HEK293 (cell line): ENCODE measurements at regions not wholly inside any gene's neighbourhood (a gene's known extent, or its start where the extent isn't known, plus 50 kb on each side); places are given as distances from the start of the nearest gene placed in this dataset.

Experiments
- CTCF ChIA-PET: fragments of 350-600 bp; formaldehyde crosslinking; extraction: SDS; loops from one replicate; lab custom pipeline; 2021; ENCODE audit warnings: antibody characterized with exemption; lab: Yijun Ruan, JAX
- POLR2A ChIA-PET: fragments of 300-600 bp; formaldehyde crosslinking; extraction: SDS; loops from one replicate; lab custom pipeline; 2020; ENCODE audit warnings: antibody characterized with exemption, inconsistent platforms; lab: Yijun Ruan, JAX
- H3K27ac ChIP-seq: fragments of 200-500 bp; sonication (Bioruptor generic); 2 replicates; pipeline ENCODE4 v1.5.1; 2014; ENCODE audit warnings: low read depth, low read length, control low read depth, inconsistent platforms; ENCODE audit errors: extremely low read depth
- H3K36me3 ChIP-seq, 2 experiments: fragments of 200-500 bp in 1 of 2; sonication (Bioruptor generic) in 1 of 2; 1 replicate in 1 of 2; 2 replicates in 1 of 2; pipeline ENCODE4 v1.5.1; 2014 to 2017; ENCODE audit warnings: inconsistent platforms in 2 of 2, low read length in 2 of 2; ENCODE audit not compliant: control insufficient read depth in 2 of 2, insufficient read depth in 1 of 2
- H3K4me1 ChIP-seq: fragments of 200-500 bp; sonication (Bioruptor generic); 2 replicates; pipeline ENCODE4 v1.5.1; 2014; ENCODE audit warnings: mild to moderate bottlenecking, low read length, inconsistent platforms; ENCODE audit not compliant: control insufficient read depth, insufficient read depth
- H3K4me3 ChIP-seq: 2 replicates; pipeline ENCODE4 v1.5.1; 2011; ENCODE audit warnings: low read depth, mild to moderate bottlenecking, control low read depth, low read length, moderate library complexity
- H3K9me3 ChIP-seq: fragments of 200-500 bp; sonication (Bioruptor generic); 2 replicates; pipeline ENCODE4 v1.5.1; 2014; ENCODE audit warnings: low read depth, low read length, inconsistent platforms; ENCODE audit not compliant: control insufficient read depth, insufficient read depth
- GLIS1 ChIP-seq: fragments of 450-650 bp; formaldehyde crosslinking; IDR thresholded peaks from 2 replicates; pipeline ENCODE4 v1.5.1; 2016; ENCODE audit warnings: missing biosample characterization, missing genetic modification characterization
- MYNN ChIP-seq: fragments of 450-650 bp; formaldehyde crosslinking; IDR thresholded peaks from 2 replicates; pipeline ENCODE4 v1.5.1; 2016; ENCODE audit warnings: missing biosample characterization, missing genetic modification characterization, borderline replicate concordance
- REPIN1 ChIP-seq: fragments of 450-650 bp; formaldehyde crosslinking; IDR thresholded peaks from 2 replicates; pipeline ENCODE4 v1.5.1; 2017; ENCODE audit warnings: missing biosample characterization, missing genetic modification characterization, low read depth
- SP2 ChIP-seq: fragments of 450-650 bp; formaldehyde crosslinking; IDR thresholded peaks from 2 replicates; pipeline ENCODE4 v1.5.1; 2016; ENCODE audit warnings: missing biosample characterization, missing genetic modification characterization
- SP7 ChIP-seq: fragments of 450-650 bp; formaldehyde crosslinking; IDR thresholded peaks from 2 replicates; pipeline ENCODE4 v1.5.1; 2016; ENCODE audit warnings: missing biosample characterization, missing genetic modification characterization
- ZFP3 ChIP-seq: fragments of 450-650 bp; formaldehyde crosslinking; IDR thresholded peaks from 2 replicates; pipeline ENCODE4 v1.5.1; 2016; ENCODE audit warnings: low read depth, missing biosample characterization, missing genetic modification characterization
- ZNF112 ChIP-seq: fragments of 450-650 bp; formaldehyde crosslinking; IDR thresholded peaks from 2 replicates; pipeline ENCODE4 v1.5.0; 2017; ENCODE audit warnings: missing biosample characterization, missing genetic modification characterization
- ZNF174 ChIP-seq: fragments of 450-650 bp; formaldehyde crosslinking; IDR thresholded peaks from 2 replicates; pipeline ENCODE4 v1.5.0; 2017; ENCODE audit warnings: missing biosample characterization, mild to moderate bottlenecking, missing genetic modification characterization
- ZNF19 ChIP-seq: fragments of 450-650 bp; formaldehyde crosslinking; IDR thresholded peaks from 2 replicates; pipeline ENCODE4; 2016; ENCODE audit warnings: missing biosample characterization, missing genetic modification characterization, low read depth
- ZNF394 ChIP-seq: fragments of 450-650 bp; formaldehyde crosslinking; IDR thresholded peaks from 2 replicates; pipeline ENCODE4 v1.5.1; 2016; ENCODE audit warnings: missing biosample characterization, missing genetic modification characterization, mild to moderate bottlenecking, moderate library complexity, borderline replicate concordance
- ZNF48 ChIP-seq: fragments of 450-650 bp; formaldehyde crosslinking; IDR thresholded peaks from 2 replicates; pipeline ENCODE4 v1.5.1; 2016; ENCODE audit warnings: missing biosample characterization, missing genetic modification characterization
- ZNF549 ChIP-seq: fragments of 450-650 bp; IDR thresholded peaks from 2 replicates; pipeline ENCODE4 v1.5.1; 2018; ENCODE audit warnings: missing biosample characterization, missing genetic modification characterization, mild to moderate bottlenecking, inconsistent platforms, moderate library complexity
- ZNF664 ChIP-seq: fragments of 450-650 bp; formaldehyde crosslinking; IDR thresholded peaks from 2 replicates; pipeline ENCODE4 v1.5.1; 2016; ENCODE audit warnings: missing biosample characterization, missing genetic modification characterization
- ZSCAN30 ChIP-seq: fragments of 450-650 bp; IDR thresholded peaks from 2 replicates; pipeline ENCODE4 v1.5.1; 2018; ENCODE audit warnings: missing biosample characterization, mild to moderate bottlenecking, missing genetic modification characterization, moderate library complexity
- TF ChIP-seq, protein P1 (sequence below): fragments of 450-650 bp; formaldehyde crosslinking; IDR thresholded peaks from 2 replicates; pipeline ENCODE4 v1.5.1; 2016; ENCODE audit warnings: missing biosample characterization, missing genetic modification characterization
- TF ChIP-seq, protein P2 (sequence below): fragments of 450-650 bp; formaldehyde crosslinking; IDR thresholded peaks from 2 replicates; pipeline ENCODE4 v1.5.1; 2016; ENCODE audit warnings: missing biosample characterization, missing genetic modification characterization
- TF ChIP-seq, protein P3 (sequence below): fragments of 450-650 bp; formaldehyde crosslinking; IDR thresholded peaks from 2 replicates; pipeline ENCODE4 v1.5.1; 2017; ENCODE audit warnings: missing biosample characterization, missing genetic modification characterization
- TF ChIP-seq, protein P4 (sequence below): fragments of 450-650 bp; formaldehyde crosslinking; IDR thresholded peaks from 2 replicates; pipeline ENCODE4 v1.5.1; 2017; ENCODE audit warnings: missing biosample characterization, missing genetic modification characterization
- TF ChIP-seq, protein P5 (sequence below): fragments of 450-650 bp; formaldehyde crosslinking; IDR thresholded peaks from 2 replicates; pipeline ENCODE4 v1.5.1; 2016; ENCODE audit warnings: missing biosample characterization, missing genetic modification characterization

DNA sequence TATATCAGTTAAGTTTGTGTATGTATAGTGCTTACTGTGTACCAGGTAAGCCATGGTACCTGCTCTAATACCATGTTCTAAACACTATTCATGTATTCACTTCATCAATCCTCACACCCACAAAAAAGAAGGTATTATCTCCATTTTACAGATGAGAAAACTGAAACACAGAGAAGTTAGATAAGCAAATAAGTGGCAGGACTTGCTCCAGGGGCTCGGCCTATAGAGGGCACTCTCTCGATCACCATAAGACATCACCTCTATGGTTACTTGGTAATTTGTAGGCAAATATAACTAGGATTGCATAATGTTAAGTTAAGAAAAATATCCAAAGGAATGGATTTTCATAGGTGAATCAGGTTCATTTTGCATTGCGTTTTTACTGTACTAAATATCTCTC is 118.1 kb upstream of the FN1 start (continued):
- TF ChIP-seq, protein P1, sequence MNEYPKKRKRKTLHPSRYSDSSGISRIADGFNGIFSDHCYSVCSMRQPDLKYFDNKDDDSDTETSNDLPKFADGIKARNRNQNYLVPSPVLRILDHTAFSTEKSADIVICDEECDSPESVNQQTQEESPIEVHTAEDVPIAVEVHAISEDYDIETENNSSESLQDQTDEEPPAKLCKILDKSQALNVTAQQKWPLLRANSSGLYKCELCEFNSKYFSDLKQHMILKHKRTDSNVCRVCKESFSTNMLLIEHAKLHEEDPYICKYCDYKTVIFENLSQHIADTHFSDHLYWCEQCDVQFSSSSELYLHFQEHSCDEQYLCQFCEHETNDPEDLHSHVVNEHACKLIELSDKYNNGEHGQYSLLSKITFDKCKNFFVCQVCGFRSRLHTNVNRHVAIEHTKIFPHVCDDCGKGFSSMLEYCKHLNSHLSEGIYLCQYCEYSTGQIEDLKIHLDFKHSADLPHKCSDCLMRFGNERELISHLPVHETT (tag by site-specific recombination): no peak
- TF ChIP-seq, protein P2, sequence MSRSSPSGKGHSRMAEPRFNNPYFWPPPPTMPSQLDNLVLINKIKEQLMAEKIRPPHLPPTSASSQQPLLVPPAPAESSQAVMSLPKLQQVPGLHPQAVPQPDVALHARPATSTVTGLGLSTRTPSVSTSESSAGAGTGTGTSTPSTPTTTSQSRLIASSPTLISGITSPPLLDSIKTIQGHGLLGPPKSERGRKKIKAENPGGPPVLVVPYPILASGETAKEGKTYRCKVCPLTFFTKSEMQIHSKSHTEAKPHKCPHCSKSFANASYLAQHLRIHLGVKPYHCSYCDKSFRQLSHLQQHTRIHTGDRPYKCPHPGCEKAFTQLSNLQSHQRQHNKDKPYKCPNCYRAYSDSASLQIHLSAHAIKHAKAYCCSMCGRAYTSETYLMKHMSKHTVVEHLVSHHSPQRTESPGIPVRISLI (tag by site-specific recombination): no peak

DNA sequence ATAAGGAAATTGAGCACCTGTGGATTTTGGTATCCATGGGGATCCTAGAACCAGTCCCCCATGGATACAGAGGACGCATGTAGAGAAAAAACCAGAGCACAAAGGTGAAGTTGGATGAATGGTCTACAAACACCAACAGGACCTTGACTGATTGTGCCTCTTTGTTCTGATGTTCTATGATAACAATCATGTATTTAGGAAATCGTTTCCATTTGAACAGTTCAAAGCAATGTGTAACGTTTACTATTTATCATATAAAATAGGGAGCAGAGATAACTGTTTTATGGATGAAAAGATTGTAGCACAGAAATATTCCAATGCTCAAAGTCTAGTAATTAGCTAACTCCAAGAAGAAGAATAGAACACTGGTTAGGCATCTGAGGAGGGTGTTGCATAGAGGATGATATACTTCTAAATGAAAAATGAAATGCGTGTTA is 116.3 kb upstream of the FN1 start:
- no peaks in the 10 kb centered on the region for H3K9me3 ChIP-seq
- CTCF ChIA-PET: no interaction called here
- H3K36me3 ChIP-seq: no peaks in the 10 kb centered on the region
- H3K4me3 ChIP-seq: no peak overlapping the region
- TF ChIP-seq MYNN (tag by site-specific recombination) (no peak), ZFP3 (tag by site-specific recombination) (no peak), SP7 (no peak), ZNF174 (tag by site-specific recombination) (no peak), REPIN1 (tag by site-specific recombination) (no peak), ZNF19 (no peak), ZNF48 (tag by site-specific recombination) (no peak), ZSCAN30 (tag by site-specific recombination) (no peak), ZNF664 (tag by site-specific recombination) (no peak), ZNF394 (tag by site-specific recombination) (no peak), GLIS1 (tag by site-specific recombination) (no peak), ZNF549 (tag by site-specific recombination) (no peak), SP2 (tag by site-specific recombination) (no peak), ZNF112 (tag by site-specific recombination) (no peak)
- TF ChIP-seq, protein P3, sequence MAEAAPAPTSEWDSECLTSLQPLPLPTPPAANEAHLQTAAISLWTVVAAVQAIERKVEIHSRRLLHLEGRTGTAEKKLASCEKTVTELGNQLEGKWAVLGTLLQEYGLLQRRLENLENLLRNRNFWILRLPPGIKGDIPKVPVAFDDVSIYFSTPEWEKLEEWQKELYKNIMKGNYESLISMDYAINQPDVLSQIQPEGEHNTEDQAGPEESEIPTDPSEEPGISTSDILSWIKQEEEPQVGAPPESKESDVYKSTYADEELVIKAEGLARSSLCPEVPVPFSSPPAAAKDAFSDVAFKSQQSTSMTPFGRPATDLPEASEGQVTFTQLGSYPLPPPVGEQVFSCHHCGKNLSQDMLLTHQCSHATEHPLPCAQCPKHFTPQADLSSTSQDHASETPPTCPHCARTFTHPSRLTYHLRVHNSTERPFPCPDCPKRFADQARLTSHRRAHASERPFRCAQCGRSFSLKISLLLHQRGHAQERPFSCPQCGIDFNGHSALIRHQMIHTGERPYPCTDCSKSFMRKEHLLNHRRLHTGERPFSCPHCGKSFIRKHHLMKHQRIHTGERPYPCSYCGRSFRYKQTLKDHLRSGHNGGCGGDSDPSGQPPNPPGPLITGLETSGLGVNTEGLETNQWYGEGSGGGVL: no peak
- TF ChIP-seq, protein P4, sequence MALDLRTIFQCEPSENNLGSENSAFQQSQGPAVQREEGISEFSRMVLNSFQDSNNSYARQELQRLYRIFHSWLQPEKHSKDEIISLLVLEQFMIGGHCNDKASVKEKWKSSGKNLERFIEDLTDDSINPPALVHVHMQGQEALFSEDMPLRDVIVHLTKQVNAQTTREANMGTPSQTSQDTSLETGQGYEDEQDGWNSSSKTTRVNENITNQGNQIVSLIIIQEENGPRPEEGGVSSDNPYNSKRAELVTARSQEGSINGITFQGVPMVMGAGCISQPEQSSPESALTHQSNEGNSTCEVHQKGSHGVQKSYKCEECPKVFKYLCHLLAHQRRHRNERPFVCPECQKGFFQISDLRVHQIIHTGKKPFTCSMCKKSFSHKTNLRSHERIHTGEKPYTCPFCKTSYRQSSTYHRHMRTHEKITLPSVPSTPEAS: no peak
- TF ChIP-seq, protein P5, sequence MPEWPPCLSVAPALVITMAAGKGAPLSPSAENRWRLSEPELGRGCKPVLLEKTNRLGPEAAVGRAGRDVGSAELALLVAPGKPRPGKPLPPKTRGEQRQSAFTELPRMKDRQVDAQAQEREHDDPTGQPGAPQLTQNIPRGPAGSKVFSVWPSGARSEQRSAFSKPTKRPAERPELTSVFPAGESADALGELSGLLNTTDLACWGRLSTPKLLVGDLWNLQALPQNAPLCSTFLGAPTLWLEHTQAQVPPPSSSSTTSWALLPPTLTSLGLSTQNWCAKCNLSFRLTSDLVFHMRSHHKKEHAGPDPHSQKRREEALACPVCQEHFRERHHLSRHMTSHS (tag by site-specific recombination): no peak
- TF ChIP-seq, all 188 proteins: peak for 0
- POLR2A ChIA-PET: no interaction called here
- Histone ChIP-seq H3K27ac (no peak overlapping the region), H3K4me1 (no peaks in the 10 kb centered on the region)
